Large intestine (tissue), 3 donors: ENCODE measurements at regions not wholly inside any gene's neighbourhood (a gene's known extent, or its start where the extent isn't known, plus 50 kb on each side); places are given as distances from the start of the nearest gene placed in this dataset.

Experiments used
- DNase-seq, 2 donors: peaks; one replicate each; pipeline versions ENCODE4 v3.0.0 to v3.0.0-alpha.2; 2013
- H3K27ac ChIP-seq: one replicate; pipeline ENCODE4 v1.5.1; 2013; ENCODE audit warnings: low read length
- H3K27me3 ChIP-seq: 2 replicates; pipeline ENCODE4 v1.6.1; 2013; ENCODE audit warnings: low read length; ENCODE audit not compliant: control insufficient read depth, insufficient read depth
- H3K36me3 ChIP-seq: 2 replicates; pipeline ENCODE4 v1.6.1; 2013; ENCODE audit warnings: low read length; ENCODE audit not compliant: control insufficient read depth, insufficient read depth
- H3K4me1 ChIP-seq: one replicate; pipeline ENCODE4 v1.6.1; 2013; ENCODE audit warnings: low read length; ENCODE audit not compliant: control insufficient read depth, insufficient read depth
- H3K4me3 ChIP-seq: one replicate; pipeline ENCODE4 v1.5.1; 2013; ENCODE audit warnings: low read length
- H3K9me3 ChIP-seq: one replicate; pipeline ENCODE4 v1.6.1; 2013; ENCODE audit warnings: mild to moderate bottlenecking, low read depth, low read length, moderate library complexity; ENCODE audit not compliant: control insufficient read depth
- whole genome bisulfite sequencing: methylation state at CpG from one replicate; pipeline ENCODE4 v1.1.5; 2013; ENCODE audit warnings: low lambda C conversion rate; ENCODE audit not compliant: insufficient coverage; 5-methylcytosine and 5-hydroxymethylcytosine counted together

GRCh38 chr1:80678438-80678837 lies 1122.3 kb upstream of the ADGRL2 start:
- no peaks in the 10 kb centered on the region for H3K4me1 ChIP-seq
- DNase-seq = no peak
- H3K36me3 ChIP-seq = no peaks in the 10 kb centered on the region
- no CpG with 5 or more reads among the region's 5 CpGs for WGBS
- no peaks in the 10 kb centered on the region for H3K9me3 ChIP-seq
- no peak overlapping the region for H3K27ac ChIP-seq
- no peaks in the 10 kb centered on the region for H3K27me3 ChIP-seq
- H3K4me3 ChIP-seq = no peak overlapping the region

GRCh38 chr1:80675454-80675853 lies 1125.3 kb upstream of the ADGRL2 start:
- no peaks in the 10 kb centered on the region for H3K27me3 ChIP-seq
- no peaks in the 10 kb centered on the region for H3K9me3 ChIP-seq
- no peak overlapping the region for H3K27ac ChIP-seq
- WGBS = 79% methylated on average over 3 of the region's 3 CpGs
- no peak overlapping the region for H3K4me3 ChIP-seq
- no peaks in the 10 kb centered on the region for H3K36me3 ChIP-seq
- no peaks in the 10 kb centered on the region for H3K4me1 ChIP-seq
- DNase-seq = no peak

GRCh38 chr1:80673935-80674597 lies 1126.7 kb upstream of the ADGRL2 start:
- Histone ChIP-seq H3K27ac (no peak overlapping the region), H3K4me3 (no peak overlapping the region), H3K36me3 (no peaks in the 10 kb centered on the region), H3K9me3 (no peaks in the 10 kb centered on the region), H3K27me3 (no peaks in the 10 kb centered on the region), H3K4me1 (no peaks in the 10 kb centered on the region)
- no CpG with 5 or more reads among the region's 3 CpGs for WGBS
- peak in 1 of 2 donors; percentile 3 for DNase-seq

GRCh38 chr1:80668372-80668771 lies 1132.4 kb upstream of the ADGRL2 start:
- DNase-seq = no peak
- no peaks in the 10 kb centered on the region for H3K4me1 ChIP-seq
- H3K27ac ChIP-seq = no peak overlapping the region
- no peak overlapping the region for H3K4me3 ChIP-seq
- WGBS = no CpG with 5 or more reads among the region's 1 CpG
- no peaks in the 10 kb centered on the region for H3K36me3 ChIP-seq
- no peaks in the 10 kb centered on the region for H3K9me3 ChIP-seq
- H3K27me3 ChIP-seq = no peaks in the 10 kb centered on the region

GRCh38 chr1:80666073-80666472 lies 1134.7 kb upstream of the ADGRL2 start:
- no peak overlapping the region for H3K4me3 ChIP-seq
- no peaks in the 10 kb centered on the region for H3K36me3 ChIP-seq
- no peak overlapping the region for H3K27ac ChIP-seq
- no peak for DNase-seq
- no peaks in the 10 kb centered on the region for H3K9me3 ChIP-seq
- no peaks in the 10 kb centered on the region for H3K4me1 ChIP-seq
- no peaks in the 10 kb centered on the region for H3K27me3 ChIP-seq

GRCh38 chr1:80659161-80659560 lies 1141.6 kb upstream of the ADGRL2 start:
- H3K9me3 ChIP-seq = no peaks in the 10 kb centered on the region
- H3K4me1 ChIP-seq = peaks cover 8% of the 10 kb centered on the region
- WGBS = 91% methylated on average over 4 of the region's 5 CpGs

GRCh38 chr1:80657707-80658106 lies 1143.0 kb upstream of the ADGRL2 start:
- no peaks in the 10 kb centered on the region for H3K36me3 ChIP-seq
- peaks cover 7% of the 10 kb centered on the region for H3K9me3 ChIP-seq
- H3K27me3 ChIP-seq = no peaks in the 10 kb centered on the region
- H3K27ac ChIP-seq = peak overlapping the region; percentile 67
- DNase-seq = peak in 1 of 2 donors; percentile 20
- no peak overlapping the region for H3K4me3 ChIP-seq
- no CpG with 5 or more reads among the region's 1 CpG for WGBS
- H3K4me1 ChIP-seq = peaks cover 8% of the 10 kb centered on the region

More at GRCh38 chr1:80659161-80659560, 1141.6 kb upstream of the ADGRL2 start:
- DNase-seq = no peak
- no peaks in the 10 kb centered on the region for H3K36me3 ChIP-seq
- H3K27ac ChIP-seq = no peak overlapping the region
- no peaks in the 10 kb centered on the region for H3K27me3 ChIP-seq
- H3K4me3 ChIP-seq = no peak overlapping the region

- DNase-seq = peak; percentile 53 to 83
- Histone ChIP-seq H3K36me3 (no peaks in the 10 kb centered on the region), H3K27ac (peak overlapping the region; percentile 67), H3K27me3 (no peaks in the 10 kb centered on the region), H3K4me1 (peaks cover 8% of the 10 kb centered on the region), H3K9me3 (peaks cover 7% of the 10 kb centered on the region), H3K4me3 (no peak overlapping the region)
- WGBS = no CpG with 5 or more reads among the region's 3 CpGs
These were observed 1143.6 kb upstream of the ADGRL2 start for GRCh38 chr1:80657044-80657643.

GRCh38 chr1:80656641-80657040 lies 1144.1 kb upstream of the ADGRL2 start:
- H3K36me3 ChIP-seq = no peaks in the 10 kb centered on the region
- H3K27ac ChIP-seq = peak overlapping the region; percentile 67
- no peaks in the 10 kb centered on the region for H3K27me3 ChIP-seq
- H3K4me3 ChIP-seq = no peak overlapping the region
- peaks cover 7% of the 10 kb centered on the region for H3K9me3 ChIP-seq
- WGBS = 20% methylated on average over 1 of the region's 3 CpGs
- H3K4me1 ChIP-seq = peaks cover 8% of the 10 kb centered on the region
- peak in 1 of 2 donors; percentile 28 for DNase-seq

- Histone ChIP-seq H3K4me3 (no peak overlapping the region), H3K9me3 (peaks cover 7% of the 10 kb centered on the region), H3K36me3 (no peaks in the 10 kb centered on the region), H3K27me3 (no peaks in the 10 kb centered on the region), H3K4me1 (peaks cover 8% of the 10 kb centered on the region), H3K27ac (peak overlapping the region; percentile 67)
- WGBS = 33% methylated on average over 1 of the region's 1 CpG
- DNase-seq = peak; percentile 65 to 88
These were observed 1144.6 kb upstream of the ADGRL2 start for GRCh38 chr1:80656014-80656636.
